GM19372 (cell line): ENCODE measurements at regions not wholly inside any gene's neighbourhood (a gene's known extent, or its start where the extent isn't known, plus 50 kb on each side); places are given as distances from the start of the nearest gene placed in this dataset.

Source experiments
- ATAC-seq: cut with Tn5 transposase; IDR thresholded peaks from one replicate; pipeline ENCODE4 v1.9.1; 2021; ENCODE audit warnings: mild to moderate bottlenecking, low read depth, moderate library complexity; ENCODE audit not compliant: unreplicated experiment

GRCh38 chr13:85412448-85412847, 386.8 kb downstream of the SLITRK6 start:
- ATAC-seq = no peak

- no peak for ATAC-seq
These were observed 387.6 kb downstream of the SLITRK6 start for GRCh38 chr13:85411591-85411990.

- no peak for ATAC-seq
These were observed 390.8 kb downstream of the SLITRK6 start for GRCh38 chr13:85408415-85408814.

GRCh38 chr13:85406269-85406975, 392.8 kb downstream of the SLITRK6 start:
- no peak for ATAC-seq

- ATAC-seq = no peak
These were observed 393.8 kb downstream of the SLITRK6 start for GRCh38 chr13:85405316-85405897.

DNA sequence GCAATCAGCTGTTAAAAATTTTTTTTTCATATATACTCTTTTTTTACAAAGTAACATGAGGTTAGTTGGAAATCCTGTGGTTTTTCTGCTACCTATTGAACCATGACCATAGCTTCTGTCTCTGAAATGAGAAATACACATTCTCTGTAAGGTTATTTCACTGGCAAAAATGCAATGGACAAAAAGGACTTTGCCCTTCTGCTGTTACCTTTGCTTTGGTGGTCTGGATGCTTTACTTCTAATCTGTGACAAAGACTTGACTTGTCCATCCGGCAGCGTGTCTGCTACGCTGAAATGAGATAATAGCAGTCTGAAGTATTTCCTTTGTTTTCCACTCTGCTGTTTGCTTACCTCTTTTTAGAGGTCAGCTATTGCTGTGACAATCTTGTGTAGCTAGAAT, 412.8 kb downstream of the SLITRK6 start:
- ATAC-seq = no peak

DNA sequence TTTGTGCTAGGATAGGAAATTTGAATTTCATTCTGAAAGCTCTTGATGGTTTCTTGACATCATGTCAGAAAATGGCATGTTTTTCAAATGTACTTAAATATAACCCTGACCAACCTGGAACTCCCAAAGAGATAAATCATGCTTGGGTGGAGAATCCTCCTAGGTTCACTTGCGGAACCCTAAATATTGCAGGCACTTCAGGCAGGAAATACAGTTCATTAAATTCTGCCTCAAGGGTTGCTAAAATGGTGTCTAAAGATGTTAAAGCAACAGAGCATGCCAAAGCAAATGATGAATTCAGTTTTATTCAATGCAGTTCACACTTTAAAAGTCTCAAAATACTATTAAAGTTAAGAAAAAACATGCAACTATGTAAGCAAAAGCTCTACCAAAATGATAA, 415.9 kb downstream of the SLITRK6 start:
- no peak for ATAC-seq

DNA sequence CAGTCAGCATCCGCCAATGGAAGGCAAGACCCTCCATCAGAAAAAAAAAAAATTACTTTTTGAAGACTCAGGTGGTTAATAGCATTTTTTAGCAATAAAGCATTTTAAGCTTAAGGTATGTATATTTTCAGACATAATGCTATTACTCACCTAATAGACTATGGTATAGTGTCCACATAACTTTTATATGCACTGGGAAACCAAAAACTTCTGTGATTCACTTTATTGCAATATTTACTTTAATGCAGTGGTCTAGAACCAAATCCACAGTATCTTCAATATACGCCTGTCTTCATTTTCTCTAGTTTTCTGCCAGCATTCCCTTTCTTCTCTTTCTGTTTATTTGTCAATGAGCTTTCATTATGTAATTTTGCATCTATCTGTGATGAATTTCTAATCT, 418.1 kb downstream of the SLITRK6 start:
- no peak for ATAC-seq

DNA sequence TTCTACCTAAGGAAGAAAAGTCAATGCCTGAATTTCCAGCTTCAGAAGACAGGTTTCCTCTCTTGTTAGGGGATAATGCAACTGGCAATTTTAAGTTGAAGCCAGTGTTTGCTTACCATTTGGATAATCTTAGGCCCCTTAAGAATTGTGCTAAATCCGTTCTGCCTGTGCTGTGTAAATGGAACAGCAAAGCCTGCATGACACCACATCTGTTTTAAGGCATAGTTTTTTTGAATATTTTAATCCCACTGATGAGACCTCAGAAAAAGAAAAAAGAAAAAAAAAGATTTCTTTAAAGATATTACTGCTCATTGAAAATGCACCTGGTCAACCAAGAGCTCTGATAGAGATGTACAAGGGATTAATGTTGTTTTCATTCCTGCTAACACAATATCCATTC, 419.2 kb downstream of the SLITRK6 start:
- ATAC-seq = no peak

DNA sequence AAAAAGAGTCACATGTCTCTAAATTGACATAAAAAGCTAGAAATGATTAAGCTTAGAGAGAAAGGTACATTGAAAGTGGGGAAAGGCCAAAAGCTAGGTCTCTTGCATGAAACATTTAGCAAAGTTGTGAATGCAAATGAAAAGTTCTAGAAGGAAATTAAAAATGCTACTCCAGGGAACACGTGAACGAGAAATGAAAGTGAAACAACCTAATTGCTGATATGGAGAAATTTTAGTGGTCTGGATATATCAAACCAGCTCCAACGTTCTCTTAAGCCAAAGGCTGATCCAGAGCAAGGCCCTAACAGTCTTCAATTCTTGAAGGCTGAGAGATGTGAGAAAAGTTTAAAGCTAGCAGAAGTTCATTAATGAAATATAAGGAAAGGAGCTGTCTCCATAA, 419.8 kb downstream of the SLITRK6 start:
- no peak for ATAC-seq

DNA sequence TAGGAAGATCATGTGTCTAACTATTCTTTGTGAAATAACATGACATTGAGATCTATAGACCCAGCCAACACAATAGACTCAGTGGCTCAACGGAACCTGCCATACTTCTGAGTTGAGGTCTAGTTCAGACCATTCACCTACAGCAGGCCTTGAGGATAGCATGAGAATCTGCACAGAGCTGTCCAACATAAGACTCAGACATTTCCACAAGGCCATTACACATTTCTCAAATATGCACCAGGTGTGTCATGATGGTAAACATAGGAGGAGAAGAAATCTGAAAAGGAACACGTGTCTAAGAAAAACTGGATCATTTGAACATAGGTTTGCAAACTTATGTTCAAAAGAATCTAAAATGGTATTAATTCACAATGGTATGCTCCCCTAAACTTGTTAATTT, 421.4 kb downstream of the SLITRK6 start:
- ATAC-seq = no peak

DNA sequence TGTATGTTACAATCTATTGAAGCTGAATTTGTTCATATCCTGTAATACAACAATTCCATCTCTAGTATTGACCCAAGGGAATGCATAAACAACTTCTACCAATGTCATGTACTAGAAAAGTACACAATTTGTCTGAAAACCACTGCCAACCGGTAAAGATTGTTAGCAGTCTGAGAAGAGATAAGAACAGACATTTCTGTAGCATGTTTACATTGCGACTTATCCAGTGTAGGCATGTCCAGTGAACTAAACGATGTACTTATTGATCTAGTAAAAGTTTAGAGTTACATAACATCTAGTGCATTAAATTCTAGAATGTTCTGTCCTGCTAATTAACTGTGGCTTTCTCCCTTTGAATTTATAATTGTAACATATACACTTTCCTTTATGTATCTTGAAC, 425.9 kb downstream of the SLITRK6 start:
- ATAC-seq = no peak

- ATAC-seq = no peak
These were observed 428.0 kb downstream of the SLITRK6 start for GRCh38 chr13:85371254-85371653.

- ATAC-seq = no peak
These were observed 430.5 kb downstream of the SLITRK6 start for GRCh38 chr13:85368686-85369085.

GRCh38 chr13:85367887-85368286, 431.3 kb downstream of the SLITRK6 start:
- no peak for ATAC-seq

DNA sequence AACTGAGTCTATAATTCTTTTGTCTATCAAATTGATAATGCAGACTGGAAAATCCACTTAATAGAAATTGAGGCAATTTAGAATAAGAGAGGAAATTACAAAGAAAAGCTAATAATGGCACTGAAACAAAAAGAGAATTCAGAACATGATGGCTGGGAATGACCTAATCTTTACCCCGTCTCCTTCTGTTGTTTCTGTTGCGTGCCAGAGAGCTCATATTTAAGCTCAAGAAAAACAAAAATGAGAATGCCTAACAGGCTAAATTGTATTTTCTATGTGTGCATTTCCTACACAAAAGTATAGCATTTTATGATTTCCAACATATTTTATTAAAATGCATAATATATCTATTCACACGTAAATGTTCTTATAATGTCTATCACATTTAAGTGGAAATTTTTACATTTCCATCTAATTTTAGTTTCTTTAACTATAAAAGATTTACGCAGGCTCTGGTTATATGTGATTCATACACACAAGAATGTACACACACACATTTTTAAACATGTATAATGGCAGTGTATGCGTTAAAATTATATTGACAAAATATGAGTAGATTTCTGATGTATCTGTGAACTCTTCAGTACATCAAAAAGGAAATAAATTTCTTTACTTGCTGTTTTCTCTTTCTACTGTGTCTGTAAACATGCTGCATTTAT, 432.3 kb downstream of the SLITRK6 start:
- no peak for ATAC-seq

DNA sequence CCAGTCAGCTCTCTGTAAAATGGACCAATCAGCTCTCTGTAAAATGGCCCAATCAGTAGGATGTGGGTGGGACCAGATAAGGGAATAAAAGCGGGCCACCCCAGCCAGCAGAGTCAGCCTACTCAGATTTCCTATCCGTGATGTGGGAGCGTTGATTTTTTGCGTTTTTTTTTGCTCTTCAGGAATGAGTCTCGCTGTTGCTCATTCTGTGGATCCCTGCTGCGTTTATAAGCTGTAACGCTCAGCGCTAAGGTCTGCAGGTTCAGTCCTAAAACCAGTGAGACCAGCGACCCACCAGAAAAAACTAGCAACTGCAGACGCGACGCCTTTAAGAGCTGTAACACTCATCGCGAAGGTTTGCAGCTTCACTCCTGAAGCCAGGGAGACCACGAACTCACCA, 435.7 kb downstream of the SLITRK6 start:
- ATAC-seq = no peak

DNA sequence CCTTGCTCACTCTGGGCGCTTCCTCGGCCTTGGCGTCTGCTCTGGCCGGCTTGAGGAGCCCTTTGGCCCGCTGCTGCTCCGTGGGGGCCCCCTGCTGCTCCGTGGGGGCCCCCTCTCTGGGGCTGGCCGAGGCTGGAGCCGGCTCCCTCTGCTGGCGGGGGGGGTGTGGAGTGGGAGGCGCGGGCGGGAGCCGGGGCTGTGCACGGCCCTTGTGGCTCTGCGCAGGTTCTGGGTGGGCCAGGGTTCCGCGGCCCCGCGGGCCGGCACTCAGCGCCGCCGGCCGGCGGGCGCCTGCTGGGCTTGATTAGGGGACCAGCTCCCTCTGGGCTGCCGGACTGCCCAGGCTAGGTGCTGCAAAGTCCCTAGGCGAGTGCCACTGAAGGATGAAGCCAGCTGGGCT, 436.2 kb downstream of the SLITRK6 start:
- no peak for ATAC-seq

GRCh38 chr13:85347251-85347650, 452.0 kb downstream of the SLITRK6 start:
- no peak for ATAC-seq

DNA sequence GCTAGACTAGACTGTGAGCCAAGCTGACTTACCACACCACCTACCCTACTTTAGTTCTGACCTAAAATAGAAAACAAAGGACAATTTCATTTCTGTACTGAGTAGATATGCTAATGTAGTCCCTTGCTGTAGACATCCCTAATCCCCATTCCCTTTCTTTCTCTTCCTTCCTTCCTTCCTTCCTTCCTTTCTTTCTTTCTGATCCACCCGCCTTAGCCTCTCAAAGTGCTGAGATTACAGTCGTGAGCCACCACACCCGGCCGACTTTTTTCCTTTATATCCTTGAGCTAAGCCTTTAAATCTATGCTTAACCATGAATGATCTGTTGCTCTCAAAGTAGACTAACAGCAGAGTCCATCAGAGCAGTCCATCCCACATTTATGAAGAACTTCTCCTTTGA, 465.0 kb downstream of the SLITRK6 start:
- no peak for ATAC-seq

DNA sequence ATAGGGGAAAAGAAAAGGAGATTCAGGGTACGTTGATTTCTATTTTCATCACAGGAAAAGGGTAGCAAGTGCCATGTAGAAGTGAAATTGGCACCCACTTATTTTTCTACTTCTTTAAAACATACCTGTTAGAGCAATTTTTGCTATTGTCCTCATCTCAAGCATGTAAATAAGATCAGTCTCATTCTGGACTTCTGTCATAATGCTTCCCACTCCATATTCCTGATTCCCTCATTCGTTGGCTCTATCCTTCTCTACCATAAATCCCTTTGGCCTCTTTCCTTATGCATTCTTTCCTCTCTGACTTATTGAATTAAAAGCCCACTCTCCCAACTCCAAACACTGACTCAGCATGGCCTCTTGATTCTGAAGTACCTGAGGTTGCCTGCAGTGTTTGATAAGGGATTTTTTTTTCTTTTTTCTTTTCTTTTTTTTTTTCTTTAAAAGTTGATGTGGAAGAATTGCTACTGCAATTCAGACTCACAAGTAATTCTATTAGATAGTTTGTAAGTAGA, 465.7 kb downstream of the SLITRK6 start:
- ATAC-seq = no peak

- no peak for ATAC-seq
These were observed 466.6 kb downstream of the SLITRK6 start for GRCh38 chr13:85332615-85333014.
